ENCODE measurements at regions not wholly inside any gene's neighbourhood (a gene's known extent, or its start where the extent isn't known, plus 50 kb on each side); places are given as distances from the start of the nearest gene placed in this dataset.
"Not testable (repeated sequence)": the region's sequence is repeated elsewhere in the genome, so short reads cannot be mapped to it uniquely, and the experiment has no call there.

DNA sequence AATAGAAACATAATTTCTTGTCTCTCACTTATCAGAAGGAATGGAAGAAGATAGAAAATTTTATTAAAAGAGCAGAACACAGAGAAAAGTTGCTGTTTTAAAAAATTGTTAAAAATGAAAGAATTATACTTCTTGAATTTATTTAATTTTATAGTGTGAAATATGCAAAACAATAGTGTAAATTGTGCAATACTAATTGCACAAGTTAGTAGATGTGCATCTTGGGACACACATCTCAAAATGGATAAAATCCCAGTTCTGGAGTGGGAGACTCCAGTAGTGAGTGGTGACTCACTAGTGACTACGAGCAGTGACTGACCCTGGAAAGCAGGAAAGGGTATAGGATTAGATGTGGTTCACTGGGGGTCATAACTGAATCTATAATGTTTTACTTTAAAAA lies 223.2 kb downstream of the MSX2 start:
- no peaks in the 10 kb centered on the region for H3K9me3 Mint-ChIP-seq
- CTCF ChIA-PET: no interaction called here
- H3K4me3 Mint-ChIP-seq: no peak overlapping the region

DNA sequence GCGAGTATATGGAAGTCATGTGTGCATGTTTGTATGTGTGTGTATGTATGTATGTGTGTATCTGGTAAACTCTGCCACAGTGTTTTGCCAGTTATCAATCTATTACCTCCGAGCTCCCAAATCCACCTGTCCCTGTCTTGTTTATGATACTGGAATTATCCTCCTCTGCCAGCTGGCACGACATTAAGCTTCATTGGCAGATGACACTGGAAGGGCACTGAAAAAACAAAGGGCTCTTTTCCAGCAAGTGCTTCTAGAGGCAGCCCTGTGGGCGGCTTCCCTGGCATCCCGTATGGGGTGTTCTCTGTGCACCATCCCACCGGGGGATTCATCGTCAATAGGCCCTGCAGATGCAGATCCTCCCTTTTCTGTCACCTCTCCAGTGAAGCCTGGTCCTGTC lies 221.5 kb downstream of the MSX2 start:
- Mint-ChIP-seq H3K27me3 (peaks cover 12% of the 10 kb centered on the region), H3K27ac (no peak overlapping the region), H3K4me1 (no peaks in the 10 kb centered on the region), H3K9me3 (no peaks in the 10 kb centered on the region), H3K4me3 (no peak overlapping the region), H3K36me3 (no peaks in the 10 kb centered on the region)
- CTCF ChIA-PET: no interaction called here
- no peak for DNase-seq

More for the DNA sequence above, 223.2 kb downstream of the MSX2 start:
- Mint-ChIP-seq H3K36me3 (no peaks in the 10 kb centered on the region), H3K27me3 (peaks cover 8% of the 10 kb centered on the region), H3K4me1 (no peaks in the 10 kb centered on the region), H3K27ac (no peak overlapping the region)
- no peak for DNase-seq

DNA sequence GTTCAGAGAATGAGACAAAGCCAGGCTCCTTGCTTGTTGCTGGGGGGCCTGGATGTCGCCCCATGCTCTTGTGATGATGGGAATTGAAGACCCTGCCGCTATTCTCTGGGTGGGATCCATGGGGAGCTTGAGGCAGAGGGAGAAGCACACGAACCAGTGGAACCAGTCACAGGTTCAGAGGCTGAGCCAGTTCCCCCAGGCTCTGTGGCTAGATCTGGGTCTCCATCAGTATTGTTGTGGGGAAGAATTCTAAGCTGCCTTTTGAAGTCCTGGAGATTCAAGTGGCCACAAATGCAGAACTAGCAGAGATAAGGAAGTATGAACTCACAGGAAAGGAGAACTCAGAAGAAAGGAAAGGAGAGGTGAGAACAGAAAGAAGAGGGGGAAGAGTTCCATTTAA lies 219.4 kb downstream of the MSX2 start:
- Mint-ChIP-seq H3K27me3 (peaks cover 17% of the 10 kb centered on the region), H3K9me3 (no peaks in the 10 kb centered on the region), H3K4me1 (no peaks in the 10 kb centered on the region), H3K4me3 (no peak overlapping the region), H3K36me3 (no peaks in the 10 kb centered on the region), H3K27ac (no peak overlapping the region)
- CTCF ChIA-PET: no interaction called here
- DNase-seq: no peak

DNA sequence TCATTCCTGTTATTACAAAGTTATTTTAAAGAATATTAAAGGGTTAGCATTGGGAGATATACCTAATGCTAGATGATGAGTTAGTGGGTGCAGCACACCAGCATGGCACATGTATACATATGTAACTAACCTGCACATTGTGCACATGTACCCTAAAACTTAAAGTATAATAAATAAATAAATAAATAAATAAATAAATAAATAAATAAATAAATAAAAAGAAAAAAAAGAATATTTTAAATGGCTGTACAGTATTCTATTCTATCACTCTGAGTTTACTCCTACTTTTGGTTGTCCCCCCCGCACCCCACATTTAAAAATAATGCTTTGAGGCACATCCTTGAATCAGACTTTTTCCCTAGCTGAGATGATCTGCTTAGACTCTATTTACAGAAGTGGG lies 218.6 kb downstream of the MSX2 start:
- peaks cover 17% of the 10 kb centered on the region for H3K27me3 Mint-ChIP-seq
- H3K27ac Mint-ChIP-seq, CTCF ChIA-PET, H3K4me1 Mint-ChIP-seq, H3K9me3 Mint-ChIP-seq, H3K4me3 Mint-ChIP-seq, DNase-seq, H3K36me3 Mint-ChIP-seq: not testable (repeated sequence)

DNA sequence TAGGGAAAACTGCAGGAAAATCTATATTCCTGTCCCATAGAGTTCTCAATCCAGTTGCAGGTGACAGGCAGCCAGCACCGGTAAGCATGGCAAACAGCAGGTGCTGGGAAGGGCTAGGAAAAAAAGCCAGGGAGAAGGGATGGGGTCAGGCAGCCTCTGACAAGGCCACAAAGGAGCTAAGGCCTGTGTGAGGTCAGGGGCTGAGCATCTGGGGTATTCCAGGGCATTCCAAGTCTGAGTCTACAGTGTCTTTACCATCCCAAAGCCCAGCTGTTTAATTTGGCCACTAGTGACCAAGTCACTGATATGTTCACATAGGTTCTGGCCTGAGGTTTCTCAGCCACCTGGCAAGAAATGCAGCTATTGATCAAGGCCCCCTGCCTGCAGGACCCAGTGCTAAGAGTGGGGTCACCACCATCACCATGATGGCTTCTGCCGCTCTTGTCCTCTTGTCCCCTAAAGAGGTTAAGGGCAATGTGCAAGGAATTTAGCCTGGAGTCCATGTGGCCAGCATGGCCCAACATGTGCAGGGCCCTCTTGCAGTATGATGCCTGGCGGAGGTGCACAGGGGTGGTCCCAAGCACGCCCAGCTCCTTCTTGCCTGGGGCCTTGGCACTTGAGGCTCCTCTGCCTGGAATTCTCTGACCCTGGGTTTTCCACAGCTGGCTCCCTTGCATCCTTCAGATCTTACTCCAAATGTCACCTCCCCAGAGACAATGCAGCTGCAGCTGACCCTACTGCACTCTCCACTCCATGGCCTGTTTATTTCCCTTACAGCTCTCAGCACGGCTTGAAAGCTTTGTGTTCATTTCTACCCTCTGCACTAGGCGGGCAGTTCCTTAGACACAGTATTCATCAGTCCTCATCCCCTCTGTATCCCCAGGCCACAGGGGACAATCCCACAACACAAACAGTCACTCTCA lies 213.1 kb downstream of the MSX2 start:
- Mint-ChIP-seq H3K9me3 (no peaks in the 10 kb centered on the region), H3K4me1 (no peaks in the 10 kb centered on the region), H3K27ac (no peak overlapping the region), H3K36me3 (no peaks in the 10 kb centered on the region), H3K4me3 (no peak overlapping the region), H3K27me3 (peaks cover 21% of the 10 kb centered on the region)
- CTCF ChIA-PET: interaction anchor here (1.2 to 1.3 kb wide), 2 partner anchors 11 to 17 kb away, joined by 3 to 5 read pairs; no protein-coding TSS in a partner anchor
- no peak for DNase-seq

DNA sequence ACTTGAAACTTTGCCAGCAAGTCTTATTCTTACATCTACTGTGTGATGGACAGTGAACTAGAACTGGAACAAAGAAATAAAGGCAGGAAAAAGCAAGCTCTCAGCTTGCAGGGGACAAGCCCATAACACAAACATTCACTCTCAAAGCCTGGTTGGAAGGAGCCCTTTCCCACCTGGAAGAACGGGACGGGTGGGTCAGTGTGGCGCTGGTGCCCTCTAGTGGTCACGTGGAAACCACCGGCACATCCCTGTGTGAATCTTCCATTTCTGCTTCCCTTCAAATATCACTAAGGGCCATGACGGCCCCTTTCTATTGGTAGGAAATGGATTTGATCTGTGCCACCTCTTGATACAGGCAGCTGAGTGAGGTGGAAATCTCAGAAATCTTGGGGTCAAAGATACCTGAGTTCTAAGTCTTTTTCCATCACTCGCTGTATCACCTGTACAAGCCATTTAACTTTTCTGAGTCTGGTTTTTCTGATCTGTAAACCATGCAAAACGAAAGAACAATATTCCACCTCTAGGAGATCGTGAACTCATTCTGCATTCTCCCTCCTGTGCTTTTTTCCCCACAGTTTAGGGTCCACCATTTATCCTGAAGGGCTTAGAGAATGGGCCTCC lies 211.6 kb downstream of the MSX2 start:
- H3K4me1 Mint-ChIP-seq: no peaks in the 10 kb centered on the region
- no peaks in the 10 kb centered on the region for H3K36me3 Mint-ChIP-seq
- peaks cover 12% of the 10 kb centered on the region for H3K27me3 Mint-ChIP-seq
- H3K9me3 Mint-ChIP-seq: no peaks in the 10 kb centered on the region
- DNase-seq: peak; percentile 54
- no peak overlapping the region for H3K27ac Mint-ChIP-seq
- no peak overlapping the region for H3K4me3 Mint-ChIP-seq
- CTCF ChIA-PET: interaction anchor here (1.2 to 1.3 kb wide), 2 partner anchors 13 to 16 kb away, joined by 3 to 5 read pairs; no protein-coding TSS in a partner anchor

DNA sequence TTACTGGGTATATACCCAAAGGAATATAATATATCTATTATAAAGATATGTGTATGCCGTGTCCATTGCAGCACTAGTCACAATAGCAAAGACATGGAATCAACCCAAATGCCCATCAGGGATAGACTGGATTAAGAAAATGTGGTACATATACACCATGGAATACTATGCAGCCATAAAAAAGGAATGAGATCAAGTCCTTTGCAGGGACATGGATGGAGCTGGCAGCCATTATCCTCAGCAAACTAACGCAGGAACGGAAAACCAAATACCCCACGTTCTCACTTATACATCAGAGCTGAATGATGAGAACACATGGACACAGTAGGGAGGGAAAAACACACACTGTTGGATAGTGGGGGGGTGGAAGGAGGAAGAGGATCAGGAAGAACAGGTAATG lies 206.7 kb downstream of the MSX2 start:
- CTCF ChIA-PET, H3K9me3 Mint-ChIP-seq, H3K4me1 Mint-ChIP-seq: not testable (repeated sequence)

DNA sequence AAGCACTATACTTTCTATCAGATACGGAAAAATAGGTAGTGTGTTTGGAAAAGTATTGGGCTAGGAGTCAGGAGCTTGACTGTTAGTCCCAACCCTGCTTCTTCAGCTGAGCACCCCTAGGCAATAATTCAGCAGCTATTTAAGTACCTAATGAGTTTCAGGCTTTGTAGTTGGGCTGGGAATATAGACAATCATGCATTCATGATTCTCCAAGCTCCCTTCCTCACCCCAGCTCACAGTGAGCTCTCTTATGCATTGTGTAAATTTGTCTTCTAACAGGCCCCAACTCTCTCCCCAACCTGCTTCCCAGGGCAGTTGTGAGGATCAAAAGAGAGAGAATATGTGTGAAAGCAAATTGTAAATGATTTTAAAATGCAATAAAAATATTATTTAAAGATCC lies 201.2 kb downstream of the MSX2 start:
- Mint-ChIP-seq H3K4me1 (no peaks in the 10 kb centered on the region), H3K27me3 (peaks cover 8% of the 10 kb centered on the region), H3K9me3 (no peaks in the 10 kb centered on the region), H3K4me3 (no peak overlapping the region), H3K27ac (no peak overlapping the region), H3K36me3 (no peaks in the 10 kb centered on the region)
- CTCF ChIA-PET: no interaction called here
- DNase-seq: no peak

More for the DNA sequence above, 206.7 kb downstream of the MSX2 start:
- not testable (repeated sequence) for H3K36me3 Mint-ChIP-seq, H3K4me3 Mint-ChIP-seq, H3K27me3 Mint-ChIP-seq, DNase-seq, H3K27ac Mint-ChIP-seq

DNA sequence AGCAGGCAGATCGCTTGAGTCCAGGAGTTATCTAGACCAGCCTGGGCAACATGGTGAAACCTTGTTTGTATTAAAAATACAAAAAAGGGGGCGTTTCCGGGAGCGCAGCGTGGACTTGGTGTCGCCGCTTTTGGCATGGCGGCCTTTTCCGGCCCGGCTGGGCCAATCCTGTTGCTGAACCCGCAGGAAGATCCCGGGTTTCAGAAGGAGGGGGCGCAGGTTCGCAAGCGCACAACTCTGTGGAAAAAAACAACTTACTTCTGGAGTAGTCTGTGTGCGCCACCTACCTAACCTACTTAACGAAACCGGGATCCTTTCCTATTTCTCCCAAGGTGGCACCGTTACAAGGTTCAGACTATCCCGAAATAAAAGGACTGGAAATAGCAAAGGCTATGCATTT lies 198.6 kb downstream of the MSX2 start:
- Mint-ChIP-seq H3K4me1 (no peaks in the 10 kb centered on the region), H3K9me3 (no peaks in the 10 kb centered on the region), H3K27me3 (peaks cover 8% of the 10 kb centered on the region), H3K27ac (no peak overlapping the region), H3K4me3 (no peak overlapping the region), H3K36me3 (no peaks in the 10 kb centered on the region)
- DNase-seq: no peak
- CTCF ChIA-PET: no interaction called here

DNA sequence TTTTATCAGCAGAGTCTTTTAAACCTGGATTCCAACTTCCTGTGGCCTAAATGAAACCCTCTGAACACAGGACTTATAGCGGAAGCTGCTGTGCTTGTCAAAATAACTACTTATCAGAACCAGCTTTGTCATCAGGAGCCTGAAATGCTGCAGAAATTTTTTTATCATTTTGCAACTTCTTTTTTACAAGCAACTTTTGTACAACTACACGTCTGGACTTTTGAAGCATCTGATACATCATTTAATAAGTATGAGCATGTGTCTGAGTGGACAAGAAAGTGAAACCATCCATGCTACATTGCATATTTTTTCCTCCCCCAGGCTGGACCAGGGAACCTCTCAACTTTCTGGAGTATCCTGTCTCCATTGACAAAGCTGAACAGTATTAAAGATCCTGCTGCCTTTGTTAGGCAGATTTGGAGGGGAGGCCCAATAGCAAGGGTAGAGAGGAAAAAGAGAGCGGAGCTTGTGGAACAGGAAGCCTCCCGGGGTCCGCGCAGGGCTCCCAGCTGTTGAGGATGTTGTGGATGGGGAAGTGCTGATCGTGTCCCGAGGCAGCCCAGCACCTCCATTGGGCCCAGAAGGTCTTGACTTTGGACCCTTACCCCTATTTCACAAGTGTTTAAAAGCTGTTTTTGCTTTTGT lies 196.6 kb downstream of the MSX2 start:
- DNase-seq: no peak
- Mint-ChIP-seq H3K27me3 (peaks cover 8% of the 10 kb centered on the region), H3K4me1 (no peaks in the 10 kb centered on the region), H3K36me3 (no peaks in the 10 kb centered on the region), H3K27ac (no peak overlapping the region), H3K9me3 (no peaks in the 10 kb centered on the region), H3K4me3 (no peak overlapping the region)
- CTCF ChIA-PET: interaction anchor here (1.7 kb wide), 2 partner anchors 11 to 15 kb away, joined by 5 read pairs; no protein-coding TSS in a partner anchor

DNA sequence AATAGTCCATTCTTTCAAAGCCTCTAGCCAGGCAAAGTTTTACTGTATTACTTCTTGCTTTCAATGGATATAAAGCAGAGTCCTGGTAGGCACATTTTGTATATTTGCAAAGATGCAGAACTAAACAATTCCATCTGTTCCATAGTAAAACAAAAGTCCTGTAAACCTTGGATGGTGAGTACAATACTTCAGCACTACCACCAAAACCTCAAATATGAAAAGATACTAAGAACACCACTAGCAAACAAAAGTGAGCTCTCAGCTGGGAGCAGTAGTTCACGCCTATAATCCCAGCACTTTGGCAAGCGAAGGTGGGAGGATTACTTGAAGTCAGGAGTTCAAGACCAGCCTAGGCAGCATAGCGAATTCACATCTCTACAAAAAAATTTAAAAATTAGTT lies 195.0 kb downstream of the MSX2 start:
- Mint-ChIP-seq H3K9me3 (no peaks in the 10 kb centered on the region), H3K36me3 (no peaks in the 10 kb centered on the region), H3K27me3 (peaks cover 9% of the 10 kb centered on the region), H3K4me1 (no peaks in the 10 kb centered on the region), H3K27ac (no peak overlapping the region), H3K4me3 (no peak overlapping the region)
- CTCF ChIA-PET: no interaction called here
- no peak for DNase-seq

DNA sequence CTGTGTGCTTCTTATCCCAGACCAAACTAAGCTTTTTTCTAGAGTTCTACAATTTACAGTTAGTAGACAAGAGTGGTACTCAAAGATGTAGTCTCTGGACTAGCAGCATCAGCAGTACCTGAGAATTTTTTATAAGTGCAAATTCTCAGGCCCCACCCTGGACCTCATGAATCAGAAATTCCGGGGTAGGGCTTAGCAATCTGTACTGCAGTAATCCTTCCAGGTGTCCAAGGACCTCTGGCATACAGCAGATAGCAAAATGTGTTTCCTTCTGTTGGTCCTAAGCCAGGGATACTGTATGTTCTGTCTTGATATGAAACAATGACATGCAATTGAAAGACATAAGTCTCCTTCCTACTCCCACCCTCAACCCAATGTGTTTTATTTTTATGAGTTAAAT lies 194.3 kb downstream of the MSX2 start:
- Mint-ChIP-seq H3K27me3 (peaks cover 12% of the 10 kb centered on the region), H3K9me3 (no peaks in the 10 kb centered on the region), H3K27ac (no peak overlapping the region), H3K4me1 (no peaks in the 10 kb centered on the region), H3K4me3 (no peak overlapping the region), H3K36me3 (no peaks in the 10 kb centered on the region)
- CTCF ChIA-PET: no interaction called here
- DNase-seq: no peak

DNA sequence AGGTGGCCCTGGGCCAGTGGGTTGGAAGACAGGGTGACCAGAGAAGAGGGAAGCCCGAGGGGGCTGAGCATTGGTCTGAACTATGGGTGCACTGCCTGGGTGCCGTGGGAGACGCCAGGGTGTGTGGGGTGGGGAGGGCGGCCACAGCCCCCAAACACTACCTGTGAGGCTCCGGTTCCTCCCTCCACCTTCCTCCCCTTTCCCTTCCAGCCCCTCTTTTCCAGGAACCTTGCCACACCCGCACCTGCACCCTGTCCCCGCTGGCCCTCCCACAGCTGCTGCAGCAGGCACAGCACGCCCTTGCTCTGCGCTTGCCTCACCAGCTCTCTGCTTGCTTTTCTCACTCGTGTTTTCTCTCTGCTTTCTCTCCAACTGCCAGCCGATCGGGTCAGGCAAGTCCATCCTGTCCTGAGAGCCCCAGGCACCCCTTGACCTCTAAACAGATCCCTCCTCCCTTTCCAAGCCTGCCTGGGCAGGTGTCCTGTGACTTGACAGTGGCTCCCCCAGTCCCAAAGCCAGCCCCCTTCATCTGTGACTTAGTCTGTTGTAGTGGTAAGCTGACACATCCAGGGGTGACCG lies 193.7 kb downstream of the MSX2 start:
- no peaks in the 10 kb centered on the region for H3K9me3 Mint-ChIP-seq

DNA sequence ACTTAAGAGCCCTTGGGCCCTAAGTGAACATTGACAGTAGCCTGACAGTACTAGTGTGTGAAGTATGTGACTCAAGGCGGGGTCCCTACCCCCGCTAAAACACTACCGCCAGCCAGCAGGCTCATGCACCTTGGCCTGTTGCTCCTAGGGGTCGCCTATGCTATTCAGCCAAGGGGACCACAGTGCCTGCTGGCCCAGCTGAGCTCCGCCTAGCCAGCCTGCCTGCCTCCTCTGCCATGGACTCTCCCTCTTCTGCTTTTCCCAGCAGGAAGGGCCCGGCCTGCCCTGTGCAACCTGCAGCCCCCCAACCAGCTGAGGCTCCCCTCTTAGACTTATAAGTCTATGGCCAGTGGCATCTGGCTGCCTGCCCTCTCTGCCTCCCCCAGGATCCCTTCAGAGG lies 193.1 kb downstream of the MSX2 start:
- not testable (repeated sequence) for H3K9me3 Mint-ChIP-seq, H3K27me3 Mint-ChIP-seq, H3K4me1 Mint-ChIP-seq, DNase-seq, H3K36me3 Mint-ChIP-seq, H3K4me3 Mint-ChIP-seq, H3K27ac Mint-ChIP-seq
- CTCF ChIA-PET: interaction anchor here (0.6 kb wide), 1 partner anchor 61 kb away, joined by 3 read pairs; no protein-coding TSS in a partner anchor

More for the DNA sequence above, 193.7 kb downstream of the MSX2 start:
- Mint-ChIP-seq H3K27me3 (peaks cover 12% of the 10 kb centered on the region), H3K4me3 (no peak overlapping the region), H3K27ac (no peak overlapping the region), H3K4me1 (no peaks in the 10 kb centered on the region), H3K36me3 (no peaks in the 10 kb centered on the region)
- CTCF ChIA-PET: no interaction called here
- DNase-seq: no peak
